RPMI8226 (cell line): ENCODE measurements at regions not wholly inside any gene's neighbourhood (a gene's known extent, or its start where the extent isn't known, plus 50 kb on each side); places are given as distances from the start of the nearest gene placed in this dataset.
"Not testable (repeated sequence)": the region's sequence is repeated elsewhere in the genome, so short reads cannot be mapped to it uniquely, and the experiment has no call there.

ENCODE experiments used
- DNase-seq: peaks from one replicate; pipeline ENCODE4 v3.0.0-alpha.2; 2015

DNA sequence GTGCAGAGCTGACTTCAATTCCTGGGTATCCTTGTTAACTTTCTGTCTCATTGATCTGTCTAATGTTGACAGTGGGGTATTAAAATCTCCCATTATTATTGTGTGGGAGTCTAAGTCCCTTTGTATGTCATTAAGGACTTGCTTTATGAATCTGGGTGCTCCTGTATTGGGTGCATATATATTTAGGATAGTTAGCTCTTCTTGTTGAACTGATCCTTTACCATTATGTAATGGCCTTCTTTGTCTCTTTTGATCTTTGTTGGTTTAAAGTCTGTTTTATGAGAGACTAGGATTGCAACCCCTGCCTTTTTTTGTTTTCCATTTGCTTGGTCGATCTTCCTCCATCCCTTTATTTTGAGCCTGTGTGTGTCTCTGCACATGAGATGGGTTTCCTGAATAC lies 5269.5 kb upstream of the TPTE start:
- DNase-seq: not testable (repeated sequence)
